H1 (cell line): ENCODE measurements at regions not wholly inside any gene's neighbourhood (a gene's known extent, or its start where the extent isn't known, plus 50 kb on each side); places are given as distances from the start of the nearest gene placed in this dataset.

ENCODE experiments used
- CTCF ChIA-PET: fragments of 300-600 bp; sonication (Branson Sonifier 250); formaldehyde crosslinking; loops from one replicate; lab custom pipeline; 2021; ENCODE audit not compliant: partially characterized antibody; lab: Charles Lee
- POLR2A ChIA-PET: fragments of 300-600 bp; sonication (Branson Sonifier 250); formaldehyde crosslinking; loops from one replicate; lab custom pipeline; 2021; ENCODE audit warnings: inconsistent platforms; ENCODE audit not compliant: partially characterized antibody; lab: Charles Lee
- DNase-seq, 2 experiments: peaks; one replicate each; pipeline versions ENCODE4 v3.0.0 to v3.0.0-alpha.2; 2010 to 2022; ENCODE audit warnings: low spot score in 2 of 2, low read depth in 1 of 2, mixed read lengths in 1 of 2
- FAIRE-seq: peaks from 2 replicates; lab custom pipeline; 2011; peaks lifted over from hg19 to GRCh38; lab: Jason Lieb, UNC
- H2AFZ ChIP-seq: 2 replicates; pipeline ENCODE4 v1.8.1; 2012; ENCODE audit warnings: low read length, inconsistent platforms
- H2AK5ac ChIP-seq: 2 replicates; pipeline ENCODE4 v1.6.1; 2013; ENCODE audit warnings: low read depth, low read length
- H2BK120ac ChIP-seq: replicated peaks from 2 replicates; pipeline ENCODE3; 2013; ENCODE audit warnings: low read depth, low read length, inconsistent platforms
- H2BK12ac ChIP-seq: 2 replicates; pipeline ENCODE4 v1.6.1; 2013; ENCODE audit warnings: low read depth, low read length
- H2BK15ac ChIP-seq: 2 replicates; pipeline ENCODE4 v1.6.1; 2013; ENCODE audit warnings: low read length
- H2BK20ac ChIP-seq: 2 replicates; pipeline ENCODE4 v1.6.1; 2013; ENCODE audit warnings: low read length
- H2BK5ac ChIP-seq: 2 replicates; pipeline ENCODE4 v1.6.1; 2013; ENCODE audit warnings: low read depth, low read length
- H3K14ac ChIP-seq: 2 replicates; pipeline ENCODE4 v1.6.1; 2013; ENCODE audit warnings: inconsistent platforms; ENCODE audit not compliant: insufficient read length
- H3K18ac ChIP-seq: 2 replicates; pipeline ENCODE4 v1.6.1; 2013; ENCODE audit warnings: low read length; ENCODE audit errors: extremely low read depth
- H3K23ac ChIP-seq: 2 replicates; pipeline ENCODE4 v1.6.1; 2013; ENCODE audit warnings: inconsistent platforms; ENCODE audit not compliant: insufficient read length
- H3K23me2 ChIP-seq: 2 replicates; pipeline ENCODE4 v1.6.1; 2013; ENCODE audit warnings: low read depth, low read length
- H3K27ac ChIP-seq: 2 replicates; pipeline ENCODE4 v1.6.1; 2011; ENCODE audit warnings: low read depth, low read length, inconsistent platforms
- H3K27me3 ChIP-seq, 4 experiments: replicated peaks in 1 of 4; 1 replicate in 1 of 4; 2 replicates in 3 of 4; pipeline versions ENCODE4 v1.6.1 to v1.8.1; 2011 to 2013; ENCODE audit warnings: low read length in 3 of 4, mild to moderate bottlenecking in 3 of 4, inconsistent platforms in 2 of 4, mixed read lengths in 2 of 4, moderate library complexity in 1 of 4; ENCODE audit not compliant: control insufficient read depth in 3 of 4, insufficient read depth in 3 of 4; ENCODE audit errors: extremely low read depth in 1 of 4
- H3K36me3 ChIP-seq, 4 experiments: 2 replicates each; pipeline versions ENCODE4 v1.6.1 to v1.8.1; 2011 to 2013; ENCODE audit warnings: mild to moderate bottlenecking in 4 of 4, low read length in 3 of 4, moderate library complexity in 2 of 4, control low read depth in 1 of 4, inconsistent platforms in 1 of 4; ENCODE audit not compliant: insufficient read depth in 4 of 4, control insufficient read depth in 2 of 4
- H3K4ac ChIP-seq: replicated peaks from 2 replicates; pipeline ENCODE3; 2013; ENCODE audit warnings: low read length, low read depth, mixed read lengths, inconsistent platforms; ENCODE audit not compliant: insufficient read length
- H3K4me1 ChIP-seq, 4 experiments: replicated peaks in 1 of 4; 1 replicate in 1 of 4; 2 replicates in 3 of 4; pipeline versions ENCODE4 v1.6.1 to v1.8.1; 2011 to 2013; ENCODE audit warnings: low read length in 3 of 4, inconsistent platforms in 2 of 4, mixed read lengths in 1 of 4; ENCODE audit not compliant: insufficient read depth in 4 of 4, control insufficient read depth in 3 of 4
- H3K4me2 ChIP-seq, 2 experiments: 2 replicates each; pipeline versions ENCODE4 v1.6.1 to v1.8.1; 2011 to 2013; ENCODE audit warnings: low read depth in 2 of 2, low read length in 2 of 2, control low read depth in 1 of 2, inconsistent platforms in 1 of 2, mild to moderate bottlenecking in 1 of 2; ENCODE audit not compliant: insufficient read depth in 1 of 2
- H3K4me3 ChIP-seq, 4 experiments: fragments of 200-600, 300-600 bp in 1 of 4; sonication (generic), shearing (Covaris generic), sonication (Bioruptor Twin) in 1 of 4; 2 replicates each; pipeline versions ENCODE4 v1.5.1 to v1.8.1; 2011 to 2016; ENCODE audit warnings: low read length in 4 of 4, low read depth in 3 of 4, control low read depth in 2 of 4, inconsistent platforms in 2 of 4, mild to moderate bottlenecking in 2 of 4, mixed read lengths in 1 of 4, moderate library complexity in 1 of 4; ENCODE audit not compliant: insufficient read depth in 2 of 4; ENCODE audit errors: extremely low read depth in 1 of 4
- H3K56ac ChIP-seq: replicated peaks from 2 replicates; pipeline ENCODE3; 2013; ENCODE audit warnings: low read depth, mild to moderate bottlenecking, mixed read lengths, low read length, inconsistent platforms; ENCODE audit not compliant: insufficient read length
- H3K79me1 ChIP-seq: 2 replicates; pipeline ENCODE4 v1.6.1; 2013; ENCODE audit warnings: low read depth, low read length, control low read depth
- H3K79me2 ChIP-seq, 2 experiments: 2 replicates each; pipeline versions ENCODE4 v1.6.1 to v1.8.1; 2012 to 2013; ENCODE audit warnings: low read length in 2 of 2, mild to moderate bottlenecking in 2 of 2, inconsistent platforms in 1 of 2; ENCODE audit not compliant: insufficient read depth in 2 of 2, control insufficient read depth in 1 of 2
- H3K9ac ChIP-seq, 4 experiments: replicated peaks in 1 of 4; 1 replicate in 1 of 4; 2 replicates in 3 of 4; pipeline versions ENCODE4 v1.6.1 to v1.8.1; 2011 to 2013; ENCODE audit warnings: low read depth in 3 of 4, low read length in 3 of 4, control low read depth in 2 of 4, mild to moderate bottlenecking in 2 of 4, moderate library complexity in 2 of 4, inconsistent platforms in 1 of 4; ENCODE audit errors: extremely low read depth in 1 of 4
- H3K9me3 ChIP-seq, 2 experiments: 2 replicates each; pipeline versions ENCODE4 v1.6.1 to v1.8.1; 2012 to 2013; ENCODE audit warnings: mild to moderate bottlenecking in 2 of 2, moderate library complexity in 2 of 2, control low read depth in 1 of 2, inconsistent platforms in 1 of 2, low read depth in 1 of 2, low read length in 1 of 2, mixed read lengths in 1 of 2; ENCODE audit not compliant: insufficient read depth in 2 of 2
- H4K20me1 ChIP-seq, 2 experiments: replicated peaks in 1 of 2; 2 replicates each; pipeline versions ENCODE3 to v1.8.1; 2011 to 2013; ENCODE audit warnings: inconsistent platforms in 2 of 2, low read length in 2 of 2, mild to moderate bottlenecking in 1 of 2; ENCODE audit not compliant: insufficient read depth in 2 of 2, control insufficient read depth in 1 of 2
- H4K5ac ChIP-seq: 2 replicates; pipeline ENCODE4 v1.6.1; 2013; ENCODE audit warnings: low read length, low read depth, mixed read lengths, inconsistent platforms; ENCODE audit not compliant: insufficient read length
- H4K8ac ChIP-seq: 2 replicates; pipeline ENCODE4 v1.8.0; 2013; ENCODE audit warnings: mild to moderate bottlenecking, moderate library complexity, low read length, inconsistent platforms; ENCODE audit not compliant: insufficient read depth; ENCODE audit errors: extremely low read depth
- H4K91ac ChIP-seq: replicated peaks from 2 replicates; pipeline ENCODE3; 2013; ENCODE audit warnings: low read length, mixed read lengths, inconsistent platforms; ENCODE audit not compliant: insufficient read length
- CHD1 ChIP-seq: IDR thresholded peaks from 2 replicates; pipeline ENCODE4 v1.6.1; 2012; ENCODE audit warnings: low read depth, low read length, improper control_type of control experiment
- CHD2 ChIP-seq: IDR thresholded peaks from 2 replicates; pipeline ENCODE4 v1.6.1; 2012; ENCODE audit warnings: low read length, improper control_type of control experiment
- EP300 ChIP-seq, 2 experiments: IDR thresholded peaks; 1 replicate in 1 of 2; 2 replicates in 1 of 2; pipeline ENCODE4 v1.6.1; 2011 to 2012; ENCODE audit warnings: low read depth in 2 of 2, low read length in 2 of 2, mild to moderate bottlenecking in 2 of 2, borderline replicate concordance in 1 of 2, inconsistent platforms in 1 of 2, moderate library complexity in 1 of 2
- EZH2 ChIP-seq: fragments of 200-600 bp; sonication (generic); IDR thresholded peaks from 2 replicates; pipeline ENCODE4 v1.7.1; 2012; ENCODE audit warnings: low read depth, mild to moderate bottlenecking, moderate library complexity, low read length, inconsistent platforms; ENCODE audit not compliant: severe bottlenecking
- GABPA ChIP-seq: IDR thresholded peaks from 2 replicates; pipeline ENCODE4 v1.6.1; 2011; ENCODE audit warnings: mild to moderate bottlenecking, low read length, moderate library complexity, borderline replicate concordance; ENCODE audit not compliant: insufficient read depth
- HDAC6 ChIP-seq: IDR thresholded peaks from one replicate; pipeline ENCODE4 v1.7.1; 2012; ENCODE audit warnings: low read depth, mild to moderate bottlenecking, inconsistent platforms, low read length, moderate library complexity
- JUND ChIP-seq: IDR thresholded peaks from 2 replicates; pipeline ENCODE4 v1.6.1; 2011; ENCODE audit warnings: mild to moderate bottlenecking, improper control_type of control experiment, low read length
- KDM1A ChIP-seq: fragments of 200-600, 300-600 bp; sonication (generic); IDR thresholded peaks from 2 replicates; pipeline ENCODE4 v1.7.1; 2016; ENCODE audit warnings: mild to moderate bottlenecking, low read length, borderline replicate concordance
- NANOG ChIP-seq: IDR thresholded peaks from 2 replicates; pipeline ENCODE4 v1.6.1; 2011; ENCODE audit warnings: low read length, low read depth, mild to moderate bottlenecking, inconsistent platforms; ENCODE audit not compliant: insufficient read depth, poor library complexity, severe bottlenecking
- NRF1 ChIP-seq: IDR thresholded peaks from 2 replicates; pipeline ENCODE4 v1.6.1; 2011; ENCODE audit warnings: mild to moderate bottlenecking, low read depth, low read length, improper control_type of control experiment
- RAD21 ChIP-seq, 2 experiments: IDR thresholded peaks in 1 of 2; conservative IDR thresholded peaks in 1 of 2; 2 replicates each; pipeline ENCODE4 v1.6.1; 2011; ENCODE audit warnings: low read depth in 2 of 2, low read length in 2 of 2, improper control_type of control experiment in 1 of 2, inconsistent platforms in 1 of 2, mild to moderate bottlenecking in 1 of 2, moderate library complexity in 1 of 2
- SIN3A ChIP-seq, 2 experiments: IDR thresholded peaks in 1 of 2; conservative IDR thresholded peaks in 1 of 2; 2 replicates each; pipeline ENCODE4 v1.6.1; 2011 to 2012; ENCODE audit warnings: low read length in 2 of 2, improper control_type of control experiment in 1 of 2, low read depth in 1 of 2, mild to moderate bottlenecking in 1 of 2
- WGBS, 2 experiments: shearing (Covaris generic) in 1 of 2; methylation state at CpG; one replicate each; pipeline versions ENCODE4 v1.1.6 to v1.1.7; 2013 to 2015; ENCODE audit warnings: low lambda C conversion rate in 2 of 2, mixed read lengths in 2 of 2, inconsistent platforms in 1 of 2, low coverage in 1 of 2, missing lambda C conversion rate in 1 of 2; ENCODE audit not compliant: insufficient replicate concordance in 2 of 2, insufficient coverage in 1 of 2, insufficient read length in 1 of 2; ENCODE audit errors: extremely low coverage in 1 of 2, missing lambda C conversion rate in 1 of 2; 5-methylcytosine and 5-hydroxymethylcytosine counted together

- no peak overlapping the region for H3K4me3 ChIP-seq
- H3K4me1 ChIP-seq, result peaks cover 0 to 4% (median 1%) of the 10 kb centered on the region in 4 experiments; a peak in 5 of 7 replicates
- H3K4me2 ChIP-seq, result no peak overlapping the region
- peak overlapping the region; percentile 2; the same call in 1 of the 2 replicates for H2BK15ac ChIP-seq
- no peak overlapping the region for H2AFZ ChIP-seq
- no peak overlapping the region for H3K4ac ChIP-seq
- H4K20me1 ChIP-seq, result peaks cover 0 to 7% of the 10 kb centered on the region in 2 experiments
- H3K27ac ChIP-seq, result no peak overlapping the region
- no peak overlapping the region; the same call in 1 of the 2 replicates for H2BK5ac ChIP-seq
- H3K23ac ChIP-seq, result no peak overlapping the region
- H2BK20ac ChIP-seq, result no peak overlapping the region
- H4K8ac ChIP-seq, result peak overlapping the region; percentile 11; the same call in 1 of the 2 replicates
- POLR2A ChIA-PET, result no interaction called here
- 90% methylated on average over 11 of the region's 11 CpGs; no CpG with 5 or more reads in 1 of the 2 experiments for WGBS, 2 experiments
- peaks cover 5% of the 10 kb centered on the region; the same call in 1 of the 2 replicates for H3K23me2 ChIP-seq
- CTCF ChIA-PET, result interaction anchor here (0.7 to 4.9 kb wide), 18 partner anchors 10 to 265 kb away, joined by 3 to 32 read pairs (median 4); no protein-coding TSS in a partner anchor
- no peak overlapping the region for H4K91ac ChIP-seq
- H3K27me3 ChIP-seq, result no peaks in the 10 kb centered on the region
- DNase-seq (no peak), FAIRE-seq (no peak)
- no peaks in the 10 kb centered on the region for H3K79me2 ChIP-seq
- no peaks in the 10 kb centered on the region for H3K36me3 ChIP-seq
- H3K18ac ChIP-seq, result no peak overlapping the region
- peak overlapping the region; percentile 3; the same call in 1 of the 2 replicates for H2AK5ac ChIP-seq
- no peak overlapping the region for H3K9ac ChIP-seq
- 0 out of 2 replicates have a peak overlapping the region, but pooled peaks have one; percentile 91 for H2BK12ac ChIP-seq
- H3K56ac ChIP-seq, result no peak overlapping the region
- no peak overlapping the region for H3K14ac ChIP-seq
- no peak overlapping the region for H4K5ac ChIP-seq
- H2BK120ac ChIP-seq, result no peak overlapping the region
- H3K9me3 ChIP-seq, result no peaks in the 10 kb centered on the region
- 0 out of 2 replicates have a peak, but pooled peaks cover 2% of the 10 kb centered on the region for H3K79me1 ChIP-seq
- TF ChIP-seq HDAC6 (no peak), CHD2 (no peak), SIN3A (conservative IDR thresholded peaks at IDR 0.05 in 1 of 2, IDR thresholded peaks at IDR 0.05 in 1 of 2; ENCODE audit: low read depth in 1 of 2, low read length in 2 of 2) (no peak), KDM1A (no peak), CHD1 (no peak), NRF1 (no peak), NANOG (no peak), EZH2 (no peak), JUND (no peak), RAD21 (IDR thresholded peaks at IDR 0.05 in 1 of 2, conservative IDR thresholded peaks at IDR 0.05 in 1 of 2; ENCODE audit: low read depth in 2 of 2, low read length in 2 of 2) (no peak), GABPA (no peak), EP300 (IDR thresholded peaks at IDR 0.05; ENCODE audit: borderline replicate concordance in 1 of 2, low read depth in 2 of 2, low read length in 2 of 2) (no peak)
Observed at GRCh38 chr3:13198264-13198879, 125.1 kb upstream of the IQSEC1 start.
